ENCODE measurements at regions not wholly inside any gene's neighbourhood (a gene's known extent, or its start where the extent isn't known, plus 50 kb on each side); places are given as distances from the start of the nearest gene placed in this dataset.

- TF ChIP-seq CTCF (IDR thresholded peaks at IDR 0.05): no peak
- TF ChIP-seq POLR2A (IDR thresholded peaks at IDR 0.05): no peak
Observed at GRCh38 chr6:22392711-22393110, 95.9 kb upstream of the PRL start.
